WTC11 (cell line): ENCODE measurements at regions not wholly inside any gene's neighbourhood (a gene's known extent, or its start where the extent isn't known, plus 50 kb on each side); places are given as distances from the start of the nearest gene placed in this dataset.
A peak's percentile ranks its signal among the peaks of the same experiment; 100 is the strongest.

Experiments used
- ATAC-seq: fragments of 200-7000 bp; cut with Tn5 transposase; 2 replicates; pipeline ENCODE4 v1.10.0; 2021; ENCODE audit warnings: mild to moderate bottlenecking, moderate library complexity
- CTCF ChIA-PET: fragments of 300-600 bp; sonication (Branson Sonifier 250); formaldehyde crosslinking; loops from one replicate; lab custom pipeline; 2021; ENCODE audit warnings: antibody characterized with exemption; lab: Charles Lee
- POLR2A ChIA-PET: fragments of 350-600 bp; sonication (Branson Sonifier 250); formaldehyde crosslinking; loops from one replicate; lab custom pipeline; 2021; ENCODE audit warnings: antibody characterized with exemption; lab: Charles Lee
- DNase-seq: peaks from one replicate; pipeline ENCODE4 v3.0.0; 2021; ENCODE audit warnings: low spot score
- H3K27ac Mint-ChIP-seq: 2 replicates; pipeline ENCODE4 v1.8.0; 2021; ENCODE audit warnings: mixed read lengths
- H3K27me3 Mint-ChIP-seq: 2 replicates; pipeline ENCODE4 v1.8.0; 2021; ENCODE audit warnings: low read depth, mild to moderate bottlenecking, moderate library complexity, mixed read lengths
- H3K36me3 Mint-ChIP-seq: 2 replicates; pipeline ENCODE4 v1.8.0; 2021; ENCODE audit warnings: mixed read lengths
- H3K4me1 Mint-ChIP-seq: 2 replicates; pipeline ENCODE4 v1.8.0; 2022; ENCODE audit warnings: mixed read lengths
- H3K4me3 Mint-ChIP-seq: 2 replicates; pipeline ENCODE4 v1.8.0; 2021; ENCODE audit warnings: mild to moderate bottlenecking, moderate library complexity, mixed read lengths
- H3K9me3 Mint-ChIP-seq: 2 replicates; pipeline ENCODE4 v1.8.0; 2021; ENCODE audit warnings: mixed read lengths
- ATF6 ChIP-seq: sonication (generic); formaldehyde crosslinking; IDR thresholded peaks from 2 replicates; pipeline ENCODE4 v1.8.1; 2023; ENCODE audit warnings: mild to moderate bottlenecking, missing genetic modification reagents
- ELF4 ChIP-seq: sonication (generic); formaldehyde crosslinking; IDR thresholded peaks from 2 replicates; pipeline ENCODE4 v1.8.1; 2022; ENCODE audit warnings: low read depth, mild to moderate bottlenecking, moderate library complexity, missing genetic modification reagents
- EMX1 ChIP-seq: fragments of 250-450 bp; sonication (Bioruptor Pico); IDR thresholded peaks from 2 replicates; pipeline ENCODE4 v1.8.0; 2021; ENCODE audit warnings: mild to moderate bottlenecking
- FOXP1 ChIP-seq: sonication (generic); formaldehyde crosslinking; IDR thresholded peaks from 2 replicates; pipeline ENCODE4 v1.8.0; 2022; ENCODE audit warnings: missing genetic modification reagents, mild to moderate bottlenecking, moderate library complexity, borderline replicate concordance
- GABPB1 ChIP-seq: sonication (generic); formaldehyde crosslinking; IDR thresholded peaks from 2 replicates; pipeline ENCODE4 v1.8.1; 2023; ENCODE audit warnings: mild to moderate bottlenecking, missing genetic modification reagents
- GRHL2 ChIP-seq: fragments of 250-450 bp; sonication (Bioruptor Pico); IDR thresholded peaks from 2 replicates; pipeline ENCODE4 v1.8.0; 2022; ENCODE audit warnings: mild to moderate bottlenecking, moderate library complexity; ENCODE audit not compliant: insufficient replicate concordance, severe bottlenecking
- HMGXB4 ChIP-seq: sonication (generic); formaldehyde crosslinking; IDR thresholded peaks from 2 replicates; pipeline ENCODE4 v1.8.1; 2023; ENCODE audit warnings: mild to moderate bottlenecking, moderate library complexity, missing genetic modification reagents
- IRF2 ChIP-seq: sonication (generic); formaldehyde crosslinking; IDR thresholded peaks from 2 replicates; pipeline ENCODE4 v1.8.0; 2022; ENCODE audit warnings: low read depth, missing genetic modification reagents, borderline replicate concordance
- JAZF1 ChIP-seq: fragments of 250-450 bp; sonication (Bioruptor Pico); IDR thresholded peaks from 2 replicates; pipeline ENCODE4 v1.9.0; 2021; ENCODE audit warnings: moderate library complexity, mild to moderate bottlenecking, inconsistent platforms
- MXD4 ChIP-seq: fragments of 250-450 bp; sonication (Bioruptor Pico); IDR thresholded peaks from 2 replicates; pipeline ENCODE4 v1.8.0; 2021; ENCODE audit warnings: mild to moderate bottlenecking, moderate library complexity, borderline replicate concordance
- NR1H2 ChIP-seq: sonication (generic); formaldehyde crosslinking; IDR thresholded peaks from 2 replicates; pipeline ENCODE4 v1.9.0; 2021; ENCODE audit warnings: mild to moderate bottlenecking, moderate library complexity, missing genetic modification reagents
- NR2C2 ChIP-seq: sonication (generic); formaldehyde crosslinking; IDR thresholded peaks from 2 replicates; pipeline ENCODE4 v1.8.0; 2022; ENCODE audit warnings: mild to moderate bottlenecking, missing genetic modification reagents
- STAT6 ChIP-seq: sonication (generic); formaldehyde crosslinking; conservative IDR thresholded peaks from 2 replicates; pipeline ENCODE4 v1.8.1; 2023; ENCODE audit warnings: mild to moderate bottlenecking, low read depth, missing genetic modification reagents, moderate library complexity
- TP53 ChIP-seq: sonication (generic); formaldehyde crosslinking; IDR thresholded peaks from 2 replicates; pipeline ENCODE4 v1.8.1; 2023; ENCODE audit warnings: mild to moderate bottlenecking, missing genetic modification reagents
- USF1 ChIP-seq: sonication (generic); formaldehyde crosslinking; IDR thresholded peaks from 2 replicates; pipeline ENCODE4 v1.8.0; 2022; ENCODE audit warnings: mild to moderate bottlenecking, missing genetic modification reagents
- ZNF219 ChIP-seq: sonication (generic); formaldehyde crosslinking; IDR thresholded peaks from 2 replicates; pipeline ENCODE4 v1.8.0; 2023; ENCODE audit warnings: missing genetic modification reagents, mild to moderate bottlenecking, borderline replicate concordance
- ZNF232 ChIP-seq: sonication (generic); formaldehyde crosslinking; IDR thresholded peaks from 2 replicates; pipeline ENCODE4 v1.8.0; 2022; ENCODE audit warnings: mild to moderate bottlenecking, missing genetic modification reagents
- ZNF263 ChIP-seq: sonication (generic); formaldehyde crosslinking; IDR thresholded peaks from 2 replicates; pipeline ENCODE4 v1.8.1; 2022; ENCODE audit warnings: low read depth, mild to moderate bottlenecking, moderate library complexity, missing genetic modification reagents
- ZNF396 ChIP-seq: fragments of 250-450 bp; sonication (Bioruptor Pico); IDR thresholded peaks from 2 replicates; pipeline ENCODE4 v1.8.0; 2021; ENCODE audit warnings: mild to moderate bottlenecking, moderate library complexity, borderline replicate concordance
- TF ChIP-seq, protein P1 (sequence below): sonication (generic); formaldehyde crosslinking; IDR thresholded peaks from 2 replicates; pipeline ENCODE4 v1.8.0; 2023; ENCODE audit warnings: missing genetic modification reagents

DNA sequence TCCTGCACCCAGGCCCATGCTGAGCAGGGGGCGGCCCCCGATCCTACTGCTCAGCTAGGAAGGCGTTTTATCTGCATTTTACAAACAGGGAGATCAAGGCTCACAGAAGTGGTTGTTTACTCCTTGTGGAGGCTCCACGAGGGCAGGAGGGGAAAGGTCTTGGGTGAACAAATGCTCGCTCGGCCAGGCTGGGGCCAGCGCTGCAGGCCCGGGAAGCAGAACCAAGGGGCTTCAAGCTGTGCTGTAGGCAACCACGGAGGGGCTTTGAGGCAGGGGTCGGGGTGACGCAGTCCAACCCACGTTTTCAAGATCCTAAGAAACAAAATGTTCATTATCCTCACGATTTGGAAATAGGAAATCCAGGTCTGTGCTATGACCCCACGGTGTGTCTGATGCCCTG, 125.8 kb downstream of the HMX1 start:
- ChIA-PET POLR2A (no interaction called here), CTCF (interaction anchor here (0.5 kb wide), 1 partner anchor 144 kb away, joined by 4 read pairs; no protein-coding TSS in a partner anchor)
- H3K36me3 Mint-ChIP-seq, result no peaks in the 10 kb centered on the region
- ATAC-seq, result no peak
- no peak overlapping the region for H3K4me3 Mint-ChIP-seq
- H3K4me1 Mint-ChIP-seq, result peaks cover 6% of the 10 kb centered on the region
- peaks cover 16% of the 10 kb centered on the region for H3K9me3 Mint-ChIP-seq
- no peak for DNase-seq
- TF ChIP-seq JAZF1 (CRISPR knock-in tag) (no peak), ZNF396 (CRISPR knock-in tag) (no peak), GABPB1 (CRISPR knock-in tag) (no peak), EMX1 (CRISPR knock-in tag) (no peak), USF1 (no peak), ZNF232 (CRISPR knock-in tag) (no peak), ZNF219 (no peak), STAT6 (CRISPR knock-in tag) (no peak), GRHL2 (CRISPR knock-in tag) (no peak), ELF4 (no peak), IRF2 (no peak), MXD4 (CRISPR knock-in tag) (no peak), NR2C2 (CRISPR knock-in tag) (no peak), HMGXB4 (CRISPR knock-in tag) (no peak), ZNF263 (CRISPR knock-in tag) (no peak), ATF6 (CRISPR knock-in tag) (no peak), NR1H2 (CRISPR knock-in tag) (no peak), FOXP1 (CRISPR knock-in tag) (no peak), TP53 (no peak)
- TF ChIP-seq, protein P1, sequence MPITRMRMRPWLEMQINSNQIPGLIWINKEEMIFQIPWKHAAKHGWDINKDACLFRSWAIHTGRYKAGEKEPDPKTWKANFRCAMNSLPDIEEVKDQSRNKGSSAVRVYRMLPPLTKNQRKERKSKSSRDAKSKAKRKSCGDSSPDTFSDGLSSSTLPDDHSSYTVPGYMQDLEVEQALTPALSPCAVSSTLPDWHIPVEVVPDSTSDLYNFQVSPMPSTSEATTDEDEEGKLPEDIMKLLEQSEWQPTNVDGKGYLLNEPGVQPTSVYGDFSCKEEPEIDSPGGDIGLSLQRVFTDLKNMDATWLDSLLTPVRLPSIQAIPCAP, result no peak
- 0 out of 2 replicates have a peak overlapping the region, but pooled peaks have one; percentile 7 for H3K27ac Mint-ChIP-seq
- no peaks in the 10 kb centered on the region for H3K27me3 Mint-ChIP-seq
